H9 (cell line): ENCODE measurements at regions not wholly inside any gene's neighbourhood (a gene's known extent, or its start where the extent isn't known, plus 50 kb on each side); places are given as distances from the start of the nearest gene placed in this dataset.

Source experiments
- DNase-seq: peaks from one replicate; pipeline ENCODE4 v3.0.0-alpha.2; 2017
- H2AFZ ChIP-seq: one replicate; pipeline ENCODE4 v1.6.1; 2013; ENCODE audit warnings: mild to moderate bottlenecking, low read length, control low read depth, moderate library complexity
- H2AK5ac ChIP-seq: 2 replicates; pipeline ENCODE4 v1.6.1; 2013; ENCODE audit warnings: low read length, control low read depth, mixed read lengths; ENCODE audit not compliant: insufficient read length
- H2BK120ac ChIP-seq: one replicate; pipeline ENCODE4 v1.6.1; 2013; ENCODE audit warnings: low read depth, mild to moderate bottlenecking, low read length, control low read depth, inconsistent platforms; ENCODE audit not compliant: poor library complexity, severe bottlenecking
- H2BK12ac ChIP-seq: 2 replicates; pipeline ENCODE4 v1.6.1; 2013; ENCODE audit warnings: low read length, control low read depth, mixed read lengths, low read depth; ENCODE audit not compliant: insufficient read length
- H2BK15ac ChIP-seq: 2 replicates; pipeline ENCODE4 v1.6.1; 2013; ENCODE audit warnings: low read depth, low read length, control low read depth
- H2BK20ac ChIP-seq: one replicate; pipeline ENCODE4 v1.6.1; 2013; ENCODE audit warnings: low read depth, mild to moderate bottlenecking, low read length, control low read depth, inconsistent platforms; ENCODE audit not compliant: poor library complexity, severe bottlenecking
- H2BK5ac ChIP-seq: 2 replicates; pipeline ENCODE4 v1.6.1; 2013; ENCODE audit warnings: low read length, control low read depth, mixed read lengths; ENCODE audit not compliant: insufficient read length
- H3K14ac ChIP-seq: 2 replicates; pipeline ENCODE4 v1.6.1; 2013; ENCODE audit warnings: low read length, control low read depth; ENCODE audit not compliant: insufficient read depth
- H3K18ac ChIP-seq: 2 replicates; pipeline ENCODE4 v1.6.1; 2013; ENCODE audit warnings: low read depth, mild to moderate bottlenecking, mixed read lengths, low read length, control low read depth; ENCODE audit not compliant: insufficient read length
- H3K23ac ChIP-seq: 2 replicates; pipeline ENCODE4 v1.6.1; 2013; ENCODE audit warnings: low read length, control low read depth, mixed read lengths, low read depth; ENCODE audit not compliant: insufficient read length
- H3K23me2 ChIP-seq: 2 replicates; pipeline ENCODE4 v1.6.1; 2013; ENCODE audit warnings: low read depth, mild to moderate bottlenecking, mixed read lengths, low read length, control low read depth; ENCODE audit not compliant: insufficient read length, poor library complexity, severe bottlenecking
- H3K27ac ChIP-seq: 2 replicates; pipeline ENCODE4 v1.5.1; 2013; ENCODE audit warnings: low read length, control low read depth, mixed read lengths, low read depth; ENCODE audit not compliant: insufficient read length
- H3K27me3 ChIP-seq: 2 replicates; pipeline ENCODE4 v1.6.1; 2013; ENCODE audit warnings: low read length, control low read depth, inconsistent platforms; ENCODE audit not compliant: insufficient read depth
- H3K4ac ChIP-seq: 2 replicates; pipeline ENCODE4 v1.6.1; 2013; ENCODE audit warnings: low read depth, mild to moderate bottlenecking, control low read depth, inconsistent platforms, low read length, moderate library complexity
- H3K4me1 ChIP-seq: 2 replicates; pipeline ENCODE4 v1.6.1; 2013; ENCODE audit warnings: low read length, control low read depth, inconsistent platforms; ENCODE audit not compliant: insufficient read depth
- H3K4me2 ChIP-seq: 2 replicates; pipeline ENCODE4 v1.6.1; 2013; ENCODE audit warnings: low read length, control low read depth, mixed read lengths; ENCODE audit not compliant: insufficient read length, insufficient read depth
- H3K56ac ChIP-seq: 2 replicates; pipeline ENCODE4 v1.6.1; 2013; ENCODE audit warnings: low read depth, mild to moderate bottlenecking, mixed read lengths, low read length, control low read depth; ENCODE audit not compliant: insufficient read length
- H3K79me1 ChIP-seq: 2 replicates; pipeline ENCODE4 v1.6.1; 2013; ENCODE audit warnings: low read depth, mild to moderate bottlenecking, moderate library complexity, low read length, control low read depth, inconsistent platforms; ENCODE audit not compliant: insufficient read depth, poor library complexity, severe bottlenecking
- H3K79me2 ChIP-seq: 2 replicates; pipeline ENCODE4 v1.6.1; 2013; ENCODE audit warnings: low read length, control low read depth, inconsistent platforms; ENCODE audit not compliant: insufficient read depth
- H3K9ac ChIP-seq: 2 replicates; pipeline ENCODE4 v1.6.1; 2013; ENCODE audit warnings: low read length, control low read depth, mixed read lengths; ENCODE audit not compliant: insufficient read length; ENCODE audit errors: extremely low read depth
- H3K9me3 ChIP-seq: one replicate; pipeline ENCODE4 v1.6.1; 2013; ENCODE audit warnings: low read depth, low read length, inconsistent platforms; ENCODE audit not compliant: control insufficient read depth
- H3T11ph ChIP-seq: one replicate; pipeline ENCODE4 v1.6.1; 2013; ENCODE audit warnings: mild to moderate bottlenecking, low read length, control low read depth, inconsistent platforms
- H4K20me1 ChIP-seq: one replicate; pipeline ENCODE4 v1.6.1; 2013; ENCODE audit not compliant: control insufficient read depth, insufficient read length, insufficient read depth
- H4K5ac ChIP-seq: 2 replicates; pipeline ENCODE4 v1.6.1; 2013; ENCODE audit warnings: low read depth, mild to moderate bottlenecking, mixed read lengths, low read length, control low read depth; ENCODE audit not compliant: insufficient read length
- H4K8ac ChIP-seq: replicated peaks from 2 replicates; pipeline ENCODE4 v1.6.1; 2013; ENCODE audit warnings: low read length, control low read depth, mixed read lengths, low read depth; ENCODE audit not compliant: insufficient read length
- H4K91ac ChIP-seq: 2 replicates; pipeline ENCODE4 v1.6.1; 2013; ENCODE audit warnings: low read depth, mild to moderate bottlenecking, moderate library complexity, mixed read lengths, low read length, control low read depth; ENCODE audit not compliant: insufficient read length
- H3K27ac Mint-ChIP-seq, 3 experiments: 2 replicates in 2 of 3; 3 replicates in 1 of 3; pipeline ENCODE4 v1.8.0; 2020 to 2021; ENCODE audit warnings: mixed read lengths in 3 of 3, mild to moderate bottlenecking in 1 of 3, moderate library complexity in 1 of 3
- H3K27me3 Mint-ChIP-seq: 2 replicates; pipeline ENCODE4 v1.8.0; 2021; ENCODE audit warnings: low read depth, mild to moderate bottlenecking, moderate library complexity, mixed read lengths
- H3K36me3 Mint-ChIP-seq, 3 experiments: 2 replicates in 2 of 3; 3 replicates in 1 of 3; pipeline ENCODE4 v1.8.0; 2020 to 2021; ENCODE audit warnings: low read depth in 3 of 3, mixed read lengths in 3 of 3; ENCODE audit not compliant: insufficient read depth in 1 of 3
- H3K4me1 Mint-ChIP-seq, 2 experiments: 2 replicates each; pipeline ENCODE4 v1.8.0; 2020; ENCODE audit warnings: mixed read lengths in 2 of 2
- H3K4me3 Mint-ChIP-seq, 2 experiments: 2 replicates in 1 of 2; 3 replicates in 1 of 2; pipeline ENCODE4 v1.8.0; 2020 to 2021; ENCODE audit warnings: mild to moderate bottlenecking in 2 of 2, mixed read lengths in 2 of 2, moderate library complexity in 1 of 2
- H3K9me3 Mint-ChIP-seq, 2 experiments: 2 replicates in 1 of 2; 3 replicates in 1 of 2; pipeline ENCODE4 v1.8.0; 2020; ENCODE audit warnings: mild to moderate bottlenecking in 2 of 2, mixed read lengths in 2 of 2, moderate library complexity in 1 of 2
- CTCF ChIP-seq: fragments of 200-600 bp; sonication (generic); conservative IDR thresholded peaks from 3 replicates; pipeline ENCODE4 v1.8.0; 2021; ENCODE audit warnings: antibody characterized with exemption, mild to moderate bottlenecking
- WGBS: extraction: QIAGEN DNeasy Blood & Tissue Kit; methylation state at CpG from one replicate; pipeline ENCODE4 v1.1.7; 2013; ENCODE audit warnings: missing lambda C conversion rate, low lambda C conversion rate, mixed read lengths; ENCODE audit not compliant: insufficient read length; ENCODE audit errors: extremely low coverage; 5-methylcytosine and 5-hydroxymethylcytosine counted together

- Histone ChIP-seq H3K18ac (no peak overlapping the region), H3K79me1 (no peaks in the 10 kb centered on the region), H3K56ac (no peak overlapping the region), H4K5ac (no peak overlapping the region), H2BK20ac (no peak overlapping the region), H2BK5ac (no peak overlapping the region), H2BK12ac (no peak overlapping the region), H3K4me2 (no peak overlapping the region), H2AK5ac (no peak overlapping the region), H3K9me3 (no peaks in the 10 kb centered on the region), H2AFZ (no peak overlapping the region), H4K20me1 (no peaks in the 10 kb centered on the region), H3K14ac (no peak overlapping the region), H3K9ac (no peak overlapping the region), H4K8ac (no peak overlapping the region), H3K27ac (no peak overlapping the region), H2BK15ac (no peak overlapping the region), H3K23ac (no peak overlapping the region), H4K91ac (no peak overlapping the region), H3K79me2 (no peaks in the 10 kb centered on the region), H3K4ac (no peak overlapping the region), H3K23me2 (no peaks in the 10 kb centered on the region), H3K4me1 (no peaks in the 10 kb centered on the region), H3T11ph (no peak overlapping the region), H3K27me3 (no peaks in the 10 kb centered on the region), H2BK120ac (no peak overlapping the region)
- no peak overlapping the region for H3K4me3 Mint-ChIP-seq
- 0 out of 2 replicates have a peak, but pooled peaks cover 3% of the 10 kb centered on the region for H3K27me3 Mint-ChIP-seq
- peaks cover 0 to 3% of the 10 kb centered on the region in 2 experiments; a peak in 1 of 5 replicates for H3K9me3 Mint-ChIP-seq
- no peak for TF ChIP-seq CTCF
- no CpG with 5 or more reads among the region's 1 CpG for WGBS
- H3K27ac Mint-ChIP-seq: no peak overlapping the region
- H3K36me3 Mint-ChIP-seq: no peaks in the 10 kb centered on the region
- DNase-seq: no peak
- peaks cover 0 to 4% of the 10 kb centered on the region in 2 experiments; a peak in 1 of 4 replicates for H3K4me1 Mint-ChIP-seq
Measured at GRCh38 chr12:58254463-58255100, 313.2 kb downstream of the ATP23 start.
